GM20431 (cell line): ENCODE measurements at regions not wholly inside any gene's neighbourhood (a gene's known extent, or its start where the extent isn't known, plus 50 kb on each side); places are given as distances from the start of the nearest gene placed in this dataset.

Source experiments
- in situ Hi-C: fragments of 300-500 bp; cut with MseI, MboI; formaldehyde crosslinking; loops from one replicate; pipeline ENCODE4 v1.15.0; 2020; ENCODE audit warnings: low sequenced_read_pairs; ENCODE audit not compliant: unreplicated experiment

GRCh38 chr10:123562811-123563580 lies 103.2 kb upstream of the GPR26 start:
- in situ Hi-C loops, result loop anchor here (10.0 to 25.0 kb wide), 2 partner anchors 438 to 526 kb away; no protein-coding TSS in a partner anchor

DNA sequence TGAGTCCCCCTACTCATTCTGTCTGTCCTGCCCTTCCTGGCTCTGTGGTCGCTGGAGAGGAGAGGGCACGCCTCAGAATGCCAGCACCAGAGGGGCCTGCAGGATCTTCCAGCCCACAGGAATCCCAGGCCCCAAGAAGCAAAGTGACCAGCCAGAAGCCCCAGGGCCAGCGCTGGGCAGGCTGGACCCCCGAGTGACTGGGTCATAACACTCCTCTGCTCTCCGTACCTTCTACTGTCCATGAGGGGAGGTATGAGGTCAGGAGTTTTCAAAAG lies 102.6 kb upstream of the GPR26 start:
- in situ Hi-C loops, result loop anchor here (10.0 to 25.0 kb wide), 2 partner anchors 439 to 526 kb away; no protein-coding TSS in a partner anchor

DNA sequence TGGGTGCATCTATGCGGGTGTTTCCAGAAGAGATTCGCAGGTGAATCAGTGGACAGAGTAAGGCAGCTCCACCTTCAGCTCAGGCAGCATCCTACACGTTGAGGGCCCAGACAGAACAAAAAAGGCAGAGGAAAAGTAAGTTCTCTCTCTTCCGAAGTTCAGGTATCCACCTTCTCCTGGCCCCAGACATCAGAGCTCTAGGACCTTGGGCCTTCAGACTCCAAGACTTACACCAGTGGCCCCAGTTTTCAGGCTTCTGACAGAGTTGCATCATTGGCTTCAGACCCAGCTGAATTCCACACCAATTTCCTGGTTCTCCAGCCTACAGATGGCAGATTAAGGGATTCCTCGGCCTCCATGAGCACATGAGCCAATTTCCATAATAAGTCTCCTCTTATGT lies 102.2 kb upstream of the GPR26 start:
- in situ Hi-C loops, result loop anchor here (10.0 to 25.0 kb wide), 2 partner anchors 439 to 527 kb away; no protein-coding TSS in a partner anchor

- in situ Hi-C loops, result loop anchor here (10.0 to 25.0 kb wide), 2 partner anchors 440 to 527 kb away; no protein-coding TSS in a partner anchor
These were observed 101.5 kb upstream of the GPR26 start for GRCh38 chr10:123564631-123565030.

- in situ Hi-C loops, result loop anchor here (10.0 to 25.0 kb wide), 2 partner anchors 441 to 529 kb away; no protein-coding TSS in a partner anchor
These were observed 100.2 kb upstream of the GPR26 start for GRCh38 chr10:123565691-123566660.

DNA sequence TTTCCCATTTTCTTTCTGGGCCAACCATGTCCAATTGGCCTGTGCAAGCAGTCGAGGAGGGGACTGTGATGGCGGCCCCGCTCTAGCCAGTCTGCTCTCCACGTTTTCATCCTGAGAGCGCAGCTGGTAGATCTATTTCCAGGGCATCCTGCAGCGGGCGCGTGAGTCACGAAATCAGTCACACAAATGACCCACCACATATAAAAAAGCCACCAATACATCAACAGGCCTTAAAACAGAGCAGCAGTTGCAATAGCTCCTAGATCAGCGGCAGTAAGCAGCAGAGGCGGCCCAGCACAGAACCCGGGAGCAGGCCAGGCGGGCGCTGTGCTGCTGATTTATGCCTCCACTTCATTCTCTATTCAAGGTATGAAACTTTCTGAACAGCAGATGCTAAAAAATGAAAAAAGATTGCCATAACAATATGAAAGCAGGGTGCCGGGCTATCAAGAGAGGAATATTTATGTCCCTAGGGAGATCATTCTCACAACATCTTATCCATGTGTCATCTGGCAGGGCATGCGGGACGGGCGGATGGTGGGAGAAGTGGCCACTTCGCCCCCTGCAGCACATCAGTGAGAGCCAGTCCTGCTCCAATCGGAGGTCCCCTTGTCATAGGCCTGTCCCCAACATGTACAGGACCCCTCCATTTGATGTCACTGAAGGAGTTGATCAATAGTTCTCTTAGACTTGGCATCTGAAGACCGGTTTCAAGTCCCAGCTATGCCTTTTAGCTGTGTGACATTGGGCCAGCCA lies 98.0 kb upstream of the GPR26 start:
- in situ Hi-C loops, result loop anchor here (10.0 to 25.0 kb wide), 2 partner anchors 443 to 531 kb away; no protein-coding TSS in a partner anchor

DNA sequence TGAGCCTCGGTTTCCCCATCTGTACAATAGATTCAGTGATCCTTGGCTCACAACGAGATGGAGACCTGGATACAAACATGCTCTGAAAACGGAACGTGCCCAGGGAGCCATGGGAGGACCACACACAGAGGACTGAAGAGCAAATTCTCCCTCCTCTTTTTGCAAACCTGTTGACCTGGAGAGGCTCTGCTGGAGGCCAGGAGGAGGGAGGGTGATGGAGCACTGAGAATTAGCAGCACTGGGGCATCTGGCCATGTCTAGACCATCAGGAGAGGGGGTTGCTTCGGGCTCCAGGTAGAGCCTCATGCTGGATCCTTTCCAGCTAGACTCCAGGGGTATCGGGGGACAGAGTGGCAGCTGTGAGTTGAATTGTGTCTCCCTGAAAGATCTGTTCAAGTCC lies 97.4 kb upstream of the GPR26 start:
- in situ Hi-C loops, result loop anchor here (10.0 to 25.0 kb wide), 2 partner anchors 444 to 531 kb away; no protein-coding TSS in a partner anchor

DNA sequence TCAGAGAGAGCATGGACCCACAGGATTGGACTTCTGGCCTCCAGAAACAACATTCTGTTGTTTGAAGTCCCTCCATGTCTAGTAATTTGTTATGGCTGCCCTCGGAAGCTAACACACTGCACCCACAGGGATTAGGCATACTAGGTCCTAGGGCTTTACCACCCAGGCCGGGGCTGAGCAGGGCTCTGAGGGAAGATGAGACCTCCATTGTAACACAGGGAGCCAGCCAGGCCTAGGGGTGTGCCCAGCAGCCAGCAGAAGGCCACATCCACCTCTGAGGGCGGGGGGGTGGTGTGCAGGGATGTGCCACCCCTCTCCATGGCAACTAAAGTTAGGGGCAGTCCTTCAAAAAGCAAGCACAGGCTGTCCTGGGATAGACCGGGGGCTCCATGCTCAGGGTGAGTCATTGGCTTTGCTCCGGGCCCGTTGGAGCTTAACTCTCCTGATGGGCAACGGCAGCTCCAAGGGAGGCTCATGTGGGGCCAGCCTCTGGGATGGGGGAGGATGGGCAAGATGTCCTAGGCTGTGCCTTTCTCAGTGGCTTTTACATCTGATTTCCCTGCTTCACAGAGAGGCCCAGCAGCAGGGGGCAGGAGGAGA lies 96.6 kb upstream of the GPR26 start:
- in situ Hi-C loops, result loop anchor here (10.0 to 25.0 kb wide), 2 partner anchors 445 to 532 kb away; no protein-coding TSS in a partner anchor

- in situ Hi-C loops, result loop anchor here (25.0 kb wide), 1 partner anchor 533 kb away; no protein-coding TSS in a partner anchor
These were observed 95.9 kb upstream of the GPR26 start for GRCh38 chr10:123570051-123570897.

GRCh38 chr10:123570898-123571515 lies 95.1 kb upstream of the GPR26 start:
- in situ Hi-C loops, result loop anchor here (25.0 kb wide), 1 partner anchor 534 kb away; no protein-coding TSS in a partner anchor

DNA sequence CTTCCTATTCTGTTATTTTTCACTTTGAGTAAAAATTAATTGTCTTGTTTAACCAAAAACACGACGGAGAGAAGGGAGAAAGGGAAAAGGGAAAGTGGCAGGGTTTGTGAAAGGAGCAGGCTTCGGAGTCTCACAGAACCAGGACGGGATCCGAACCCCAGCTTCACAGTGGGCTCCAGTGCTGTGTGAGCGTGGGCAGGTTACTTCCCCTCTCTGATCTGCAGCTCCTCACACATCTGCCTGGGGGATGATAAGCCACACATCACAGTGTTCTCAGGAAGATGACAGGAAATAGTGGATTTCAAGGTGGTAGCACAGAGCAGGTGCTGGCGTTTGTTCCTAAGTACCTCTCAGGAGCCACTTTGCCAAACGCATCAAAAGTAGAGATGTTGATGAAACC lies 94.2 kb upstream of the GPR26 start:
- in situ Hi-C loops, result loop anchor here (25.0 kb wide), 1 partner anchor 535 kb away; no protein-coding TSS in a partner anchor

- in situ Hi-C loops, result loop anchor here (25.0 kb wide), 1 partner anchor 536 kb away; no protein-coding TSS in a partner anchor
These were observed 92.7 kb upstream of the GPR26 start for GRCh38 chr10:123573236-123574108.

DNA sequence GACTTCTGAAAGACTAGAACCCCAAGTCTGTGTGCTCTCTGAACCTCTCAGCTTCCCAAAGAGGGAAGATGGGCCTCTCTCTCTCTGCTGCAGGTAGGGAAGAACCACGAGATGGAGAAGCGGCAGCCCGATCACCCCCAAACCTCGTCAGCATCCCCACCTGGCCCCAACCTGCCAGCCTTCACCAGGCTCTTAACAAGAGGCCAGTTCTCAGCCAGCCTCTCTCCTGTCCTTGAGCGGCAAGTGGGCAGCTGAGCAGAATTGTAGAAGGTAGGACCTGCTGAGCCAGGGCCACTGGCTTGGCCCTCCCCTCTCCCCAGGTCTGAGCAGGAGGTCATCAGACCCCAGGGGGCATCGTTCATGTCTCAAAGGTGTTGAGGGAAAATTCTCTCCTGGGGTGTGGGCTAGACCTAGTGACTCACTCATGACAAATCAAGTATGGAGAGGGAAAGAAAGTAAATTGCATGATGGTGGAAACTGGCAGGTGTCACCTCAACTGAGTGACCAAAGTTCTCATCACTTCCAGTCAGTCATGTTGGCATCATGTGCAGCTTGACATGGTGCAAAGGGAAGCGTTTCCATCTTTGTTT lies 92.0 kb upstream of the GPR26 start:
- in situ Hi-C loops, result loop anchor here (25.0 kb wide), 1 partner anchor 537 kb away; no protein-coding TSS in a partner anchor

GRCh38 chr10:123575105-123575504 lies 91.0 kb upstream of the GPR26 start:
- in situ Hi-C loops, result loop anchor here (25.0 kb wide), 1 partner anchor 812 kb away; no protein-coding TSS in a partner anchor

GRCh38 chr10:123576706-123577105 lies 89.4 kb upstream of the GPR26 start:
- in situ Hi-C loops, result loop anchor here (25.0 kb wide), 1 partner anchor 811 kb away; no protein-coding TSS in a partner anchor

- in situ Hi-C loops, result loop anchor here (25.0 kb wide), 1 partner anchor 809 kb away; no protein-coding TSS in a partner anchor
These were observed 88.2 kb upstream of the GPR26 start for GRCh38 chr10:123577921-123578461.
